Gastroesophageal sphincter (tissue), 3 donors: ENCODE measurements at regions not wholly inside any gene's neighbourhood (a gene's known extent, or its start where the extent isn't known, plus 50 kb on each side); places are given as distances from the start of the nearest gene placed in this dataset.

Source experiments
- EP300 ChIP-seq: sonication (generic); formaldehyde crosslinking; IDR thresholded peaks from one replicate; pipeline ENCODE4 v1.6.1; 2017; ENCODE audit warnings: antibody characterized with exemption, mild to moderate bottlenecking
- POLR2A ChIP-seq, 2 donors: fragments of 450-650 bp; IDR thresholded peaks; one replicate each; pipeline ENCODE4 v1.6.1; 2017; ENCODE audit warnings: antibody characterized with exemption in 2 of 2, mild to moderate bottlenecking in 2 of 2, moderate library complexity in 1 of 2
- TF ChIP-seq, protein P1 (sequence below), 4 experiments: fragments of 200-600 bp in 2 of 4; fragments of 450-650 bp in 2 of 4; sonication (generic) in 1 of 4; IDR thresholded peaks; one replicate each; pipeline ENCODE4 v1.5.1; 2017 to 2019; ENCODE audit warnings: antibody characterized with exemption in 4 of 4, mild to moderate bottlenecking in 2 of 4, moderate library complexity in 2 of 4

DNA sequence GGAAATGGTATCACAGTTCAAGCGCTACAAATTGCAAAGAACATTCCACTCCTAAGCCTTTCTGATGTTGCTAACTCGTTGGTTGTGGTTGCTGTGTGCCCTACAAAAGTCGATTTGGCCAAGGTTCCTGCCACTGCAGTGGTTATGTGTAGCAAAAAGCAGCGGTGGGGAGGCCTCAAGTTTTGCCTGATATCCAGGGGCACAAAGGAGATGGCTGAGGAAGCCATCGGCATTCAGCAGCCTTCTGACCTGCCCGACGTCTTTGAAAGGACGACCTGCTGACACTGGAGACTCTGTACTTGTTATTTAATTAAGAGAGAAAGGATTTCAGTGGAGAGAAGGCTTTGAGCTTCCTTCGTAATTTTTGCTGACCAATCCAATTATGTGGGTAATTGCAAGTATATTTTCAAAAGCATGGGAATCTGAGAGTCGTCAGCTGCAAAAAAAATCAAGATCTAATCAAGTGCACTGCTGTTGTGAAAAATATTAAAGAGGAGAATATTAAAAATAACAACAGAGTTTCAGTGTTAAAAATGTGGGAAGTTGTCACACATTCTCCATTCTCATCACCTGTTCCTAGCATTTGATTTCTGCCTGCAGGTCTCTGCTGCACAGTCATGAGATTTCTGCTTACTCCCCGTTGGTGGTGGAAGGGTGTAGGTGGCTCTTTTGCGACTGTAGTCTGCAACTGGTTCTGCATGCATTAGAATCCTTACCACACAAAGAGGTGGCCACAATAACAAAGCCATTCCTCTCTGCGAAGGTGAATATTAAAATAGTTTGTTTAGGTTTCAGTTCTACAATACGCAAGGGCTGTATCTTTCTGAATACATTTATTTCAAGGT is 319.2 kb downstream of the IRX2 start:
- TF ChIP-seq POLR2A (IDR thresholded peaks at IDR 0.05) (no peak), EP300 (no peak)
- TF ChIP-seq, protein P1, sequence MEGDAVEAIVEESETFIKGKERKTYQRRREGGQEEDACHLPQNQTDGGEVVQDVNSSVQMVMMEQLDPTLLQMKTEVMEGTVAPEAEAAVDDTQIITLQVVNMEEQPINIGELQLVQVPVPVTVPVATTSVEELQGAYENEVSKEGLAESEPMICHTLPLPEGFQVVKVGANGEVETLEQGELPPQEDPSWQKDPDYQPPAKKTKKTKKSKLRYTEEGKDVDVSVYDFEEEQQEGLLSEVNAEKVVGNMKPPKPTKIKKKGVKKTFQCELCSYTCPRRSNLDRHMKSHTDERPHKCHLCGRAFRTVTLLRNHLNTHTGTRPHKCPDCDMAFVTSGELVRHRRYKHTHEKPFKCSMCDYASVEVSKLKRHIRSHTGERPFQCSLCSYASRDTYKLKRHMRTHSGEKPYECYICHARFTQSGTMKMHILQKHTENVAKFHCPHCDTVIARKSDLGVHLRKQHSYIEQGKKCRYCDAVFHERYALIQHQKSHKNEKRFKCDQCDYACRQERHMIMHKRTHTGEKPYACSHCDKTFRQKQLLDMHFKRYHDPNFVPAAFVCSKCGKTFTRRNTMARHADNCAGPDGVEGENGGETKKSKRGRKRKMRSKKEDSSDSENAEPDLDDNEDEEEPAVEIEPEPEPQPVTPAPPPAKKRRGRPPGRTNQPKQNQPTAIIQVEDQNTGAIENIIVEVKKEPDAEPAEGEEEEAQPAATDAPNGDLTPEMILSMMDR (IDR thresholded peaks at IDR 0.05): no peak
